Frontal cortex (tissue), 3 donors: ENCODE measurements at regions not wholly inside any gene's neighbourhood (a gene's known extent, or its start where the extent isn't known, plus 50 kb on each side); places are given as distances from the start of the nearest gene placed in this dataset.

Experiments
- DNase-seq, 2 donors: peaks; one replicate each; pipeline ENCODE4 v3.0.0; 2012; ENCODE audit warnings: low spot score in 2 of 2
- FAIRE-seq: peaks from 2 replicates; lab custom pipeline; 2012; peaks lifted over from hg19 to GRCh38; lab: Jason Lieb, UNC
- donor health status: control.
- donor health status: control.
- donor health status: control.

- no peak for DNase-seq
- FAIRE-seq: no peak
These were observed 568.4 kb downstream of the TCERG1L start for GRCh38 chr10:130742941-130743675.

- DNase-seq: no peak
- FAIRE-seq: no peak
These were observed 567.7 kb downstream of the TCERG1L start for GRCh38 chr10:130743751-130744271.

- FAIRE-seq (no peak), DNase-seq (no peak)
These were observed 566.9 kb downstream of the TCERG1L start for GRCh38 chr10:130744631-130745030.

GRCh38 chr10:130745251-130745650 lies 566.3 kb downstream of the TCERG1L start:
- DNase-seq (no peak), FAIRE-seq (no peak)

- no peak for DNase-seq
- FAIRE-seq: no peak
These were observed 565.7 kb downstream of the TCERG1L start for GRCh38 chr10:130745821-130746220.

GRCh38 chr10:130746311-130746710 lies 565.2 kb downstream of the TCERG1L start:
- FAIRE-seq (no peak), DNase-seq (no peak)

- no peak for FAIRE-seq
- DNase-seq: no peak
These were observed 564.2 kb downstream of the TCERG1L start for GRCh38 chr10:130747356-130747755.

GRCh38 chr10:130747946-130748345 lies 563.6 kb downstream of the TCERG1L start:
- FAIRE-seq (no peak), DNase-seq (no peak)

GRCh38 chr10:130748409-130749057 lies 563.0 kb downstream of the TCERG1L start:
- FAIRE-seq: no peak

GRCh38 chr10:130749911-130750310 lies 561.6 kb downstream of the TCERG1L start:
- no peak for DNase-seq
- no peak for FAIRE-seq

More at GRCh38 chr10:130748409-130749057, 563.0 kb downstream of the TCERG1L start:
- DNase-seq: no peak

- FAIRE-seq (no peak), DNase-seq (no peak)
These were observed 561.1 kb downstream of the TCERG1L start for GRCh38 chr10:130750441-130750840.

GRCh38 chr10:130751106-130751840 lies 560.2 kb downstream of the TCERG1L start:
- DNase-seq: no peak
- FAIRE-seq: no peak

- FAIRE-seq (no peak), DNase-seq (no peak)
These were observed 559.7 kb downstream of the TCERG1L start for GRCh38 chr10:130751851-130752250.

- DNase-seq (no peak), FAIRE-seq (no peak)
These were observed 554.9 kb downstream of the TCERG1L start for GRCh38 chr10:130756651-130757050.

- no peak for DNase-seq
- no peak for FAIRE-seq
These were observed 554.2 kb downstream of the TCERG1L start for GRCh38 chr10:130757271-130757670.

- DNase-seq: no peak
- no peak for FAIRE-seq
These were observed 553.6 kb downstream of the TCERG1L start for GRCh38 chr10:130757821-130758489.

- FAIRE-seq (no peak), DNase-seq (no peak)
These were observed 553.0 kb downstream of the TCERG1L start for GRCh38 chr10:130758529-130758928.

- DNase-seq (no peak), FAIRE-seq (no peak)
These were observed 550.4 kb downstream of the TCERG1L start for GRCh38 chr10:130761032-130761575.

- DNase-seq: no peak
- FAIRE-seq: no peak
These were observed 549.7 kb downstream of the TCERG1L start for GRCh38 chr10:130761788-130762301.

- FAIRE-seq (no peak), DNase-seq (no peak)
These were observed 549.0 kb downstream of the TCERG1L start for GRCh38 chr10:130762491-130762890.
